ENCODE measurements at regions not wholly inside any gene's neighbourhood (a gene's known extent, or its start where the extent isn't known, plus 50 kb on each side); places are given as distances from the start of the nearest gene placed in this dataset.

DNA sequence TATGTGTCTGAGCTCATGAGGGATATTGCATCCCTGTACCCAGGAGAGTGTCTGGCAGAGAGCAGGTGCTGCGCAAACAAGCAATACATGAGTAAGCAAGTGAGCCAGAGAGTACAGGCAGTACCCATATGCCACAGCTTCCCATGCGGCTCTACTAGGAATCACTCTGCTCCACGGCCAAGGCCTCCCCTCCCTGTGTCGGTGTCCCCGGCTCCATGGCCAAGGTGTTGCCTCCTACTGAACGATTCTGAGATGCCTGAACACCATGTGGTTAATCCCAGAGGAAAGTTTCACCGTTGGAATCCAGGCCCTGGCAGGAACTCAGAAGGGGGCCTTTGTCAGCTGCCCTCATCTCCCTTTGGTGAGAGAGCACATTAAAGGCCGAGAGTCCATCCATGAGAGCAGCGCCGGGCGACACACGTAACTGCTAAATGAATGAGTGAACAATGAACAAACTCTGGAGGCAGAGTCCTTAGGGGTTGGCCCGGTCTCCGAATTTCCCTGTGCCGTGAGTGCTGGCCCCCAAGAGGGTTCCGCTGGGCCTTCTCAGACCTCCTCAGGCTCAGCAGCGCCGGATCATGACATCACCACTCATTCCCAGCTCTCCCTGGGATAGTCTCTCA, 136.0 kb upstream of the FAM20C start:
- Histone ChIP-seq H3K27me3 (ENCODE audit: control insufficient read depth, insufficient read depth, low read length) (peaks cover 4% of the 10 kb centered on the region), H3K4me1 (ENCODE audit: control insufficient read depth, insufficient read depth, low read length) (no peaks in the 10 kb centered on the region), H3K27ac (ENCODE audit: low read length) (no peak overlapping the region), H3K4me3 (ENCODE audit: low read length) (no peak overlapping the region), H3K36me3 (ENCODE audit: control insufficient read depth, insufficient read depth, low read length) (no peaks in the 10 kb centered on the region), H3K9me3 (ENCODE audit: control insufficient read depth, low read depth, low read length) (no peaks in the 10 kb centered on the region)
- no CpG with 5 or more reads among the region's 18 CpGs for WGBS (ENCODE audit: insufficient coverage, low lambda C conversion rate)
- no peak for DNase-seq

- Histone ChIP-seq H3K27ac (ENCODE audit: low read length) (no peak overlapping the region), H3K36me3 (ENCODE audit: control insufficient read depth, insufficient read depth, low read length) (no peaks in the 10 kb centered on the region), H3K27me3 (ENCODE audit: control insufficient read depth, insufficient read depth, low read length) (peaks cover 4% of the 10 kb centered on the region), H3K9me3 (ENCODE audit: control insufficient read depth, low read depth, low read length) (no peaks in the 10 kb centered on the region), H3K4me3 (ENCODE audit: low read length) (no peak overlapping the region), H3K4me1 (ENCODE audit: control insufficient read depth, insufficient read depth, low read length) (no peaks in the 10 kb centered on the region)
- no CpG with 5 or more reads among the region's 8 CpGs for WGBS (ENCODE audit: insufficient coverage, low lambda C conversion rate)
- DNase-seq: no peak
These were observed 135.3 kb upstream of the FAM20C start for GRCh38 chr7:57071-57470.

DNA sequence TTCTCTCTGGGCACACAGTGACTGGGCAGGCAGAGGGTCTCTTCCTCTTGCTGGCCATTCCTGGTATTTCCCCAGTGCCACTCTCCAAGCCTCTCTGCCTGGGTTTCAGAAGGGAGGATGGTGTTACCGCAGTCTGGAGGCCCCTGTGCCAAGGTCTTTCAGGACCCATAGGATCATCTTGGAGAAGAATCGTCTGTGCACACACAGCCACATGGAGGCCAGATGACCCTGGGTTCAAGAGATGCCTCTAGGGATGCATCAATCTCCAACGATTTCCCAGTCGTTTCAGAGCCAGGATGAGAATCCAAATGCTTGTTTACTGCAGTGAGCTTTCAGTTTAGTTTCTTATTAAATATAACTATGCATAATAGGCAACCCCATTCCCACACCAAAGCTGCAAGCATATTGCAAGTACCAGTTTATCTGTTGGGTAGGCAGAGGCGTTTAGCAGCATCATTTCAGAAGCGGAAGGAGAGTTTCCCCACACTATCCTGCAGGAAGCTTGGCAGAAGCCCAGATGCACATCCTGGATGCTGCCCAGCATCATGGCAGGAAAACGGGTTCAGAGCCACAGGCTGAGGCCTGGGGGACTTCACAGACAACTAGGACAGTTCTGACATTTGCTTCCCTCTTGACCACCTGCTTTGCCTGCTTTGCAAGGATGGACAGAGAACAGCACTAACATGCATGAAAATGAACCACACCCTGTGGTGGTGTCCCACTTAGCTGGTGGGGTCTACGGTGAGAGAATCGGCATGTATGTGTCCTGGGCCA, 134.7 kb upstream of the FAM20C start:
- 60% methylated on average over 1 of the region's 9 CpGs for WGBS (ENCODE audit: insufficient coverage, low lambda C conversion rate)
- Histone ChIP-seq H3K4me1 (ENCODE audit: control insufficient read depth, insufficient read depth, low read length) (no peaks in the 10 kb centered on the region), H3K9me3 (ENCODE audit: control insufficient read depth, low read depth, low read length) (no peaks in the 10 kb centered on the region), H3K27ac (ENCODE audit: low read length) (no peak overlapping the region), H3K4me3 (ENCODE audit: low read length) (no peak overlapping the region), H3K36me3 (ENCODE audit: control insufficient read depth, insufficient read depth, low read length) (no peaks in the 10 kb centered on the region), H3K27me3 (ENCODE audit: control insufficient read depth, insufficient read depth, low read length) (peaks cover 2% of the 10 kb centered on the region)
- DNase-seq: no peak

DNA sequence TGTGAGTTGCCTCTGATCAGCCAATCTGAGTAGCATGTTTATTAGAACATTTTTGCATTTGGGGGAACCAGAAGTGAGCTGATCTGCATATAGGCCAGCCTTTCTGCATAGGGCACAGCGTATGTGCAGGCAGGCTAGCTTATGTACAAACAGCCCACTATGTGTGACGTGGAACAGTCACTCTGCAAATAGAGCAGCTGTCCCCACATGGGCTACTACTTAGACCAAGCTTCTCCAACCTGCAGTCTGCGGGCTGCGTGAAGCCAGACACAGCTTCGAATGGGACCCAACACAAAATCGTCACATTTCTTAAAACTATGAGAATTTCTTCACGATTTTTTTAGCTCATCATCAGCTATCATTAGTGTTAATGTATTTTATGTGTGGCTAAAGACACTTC, 134.1 kb upstream of the FAM20C start:
- no peak for DNase-seq
- H3K36me3 ChIP-seq (ENCODE audit: control insufficient read depth, insufficient read depth, low read length): no peaks in the 10 kb centered on the region
- peaks cover 2% of the 10 kb centered on the region for H3K27me3 ChIP-seq (ENCODE audit: control insufficient read depth, insufficient read depth, low read length)
- no peaks in the 10 kb centered on the region for H3K4me1 ChIP-seq (ENCODE audit: control insufficient read depth, insufficient read depth, low read length)
- 83% methylated on average over 4 of the region's 7 CpGs for WGBS (ENCODE audit: insufficient coverage, low lambda C conversion rate)
- H3K4me3 ChIP-seq (ENCODE audit: low read length): no peak overlapping the region
- H3K9me3 ChIP-seq (ENCODE audit: control insufficient read depth, low read depth, low read length): no peaks in the 10 kb centered on the region
- no peak overlapping the region for H3K27ac ChIP-seq (ENCODE audit: low read length)

DNA sequence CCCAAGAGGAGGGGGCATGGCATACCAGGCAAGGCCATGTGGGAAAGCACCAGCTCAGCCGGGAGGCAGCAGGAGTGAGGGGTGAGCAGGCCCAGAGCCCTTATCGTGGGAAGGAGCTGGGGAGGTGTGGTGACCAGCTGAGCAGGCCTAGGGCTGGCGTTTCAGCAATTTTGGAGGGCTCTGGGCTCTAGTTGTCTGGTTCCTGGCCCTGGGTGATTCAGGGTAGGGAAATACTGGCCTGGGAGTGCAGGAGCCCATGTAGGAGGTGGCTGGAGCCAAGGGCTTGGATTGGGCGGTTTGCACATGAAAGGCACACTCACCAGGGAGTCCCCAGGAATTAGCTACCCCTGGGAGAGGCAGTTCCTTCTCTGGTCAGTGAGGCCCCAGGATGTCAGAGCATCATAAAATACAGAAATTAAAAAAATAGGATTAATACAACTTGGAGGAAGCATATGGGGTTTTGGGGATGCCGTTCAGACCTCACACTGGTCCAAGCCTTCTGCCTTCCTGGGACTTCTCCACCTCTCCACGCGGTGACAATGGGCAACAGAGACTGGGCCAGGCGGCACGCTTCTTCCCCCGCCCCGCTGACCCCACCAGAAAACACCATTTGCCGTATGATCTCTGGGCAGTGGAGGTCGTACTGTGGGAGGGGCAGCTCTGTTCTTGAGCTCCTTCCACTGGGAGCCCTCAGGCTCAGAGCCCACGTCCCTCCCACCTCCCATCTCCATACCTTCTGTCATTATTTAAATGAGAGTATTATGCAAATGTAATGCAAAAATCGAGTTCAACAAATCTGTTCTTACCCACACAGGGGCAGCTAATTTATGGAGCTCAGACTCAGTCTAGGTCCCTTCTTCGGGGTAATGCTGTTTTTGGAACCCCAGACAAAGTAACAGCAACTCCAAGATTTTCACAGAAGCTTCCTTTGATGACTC, 133.0 kb upstream of the FAM20C start:
- H3K9me3 ChIP-seq (ENCODE audit: control insufficient read depth, low read depth, low read length): no peaks in the 10 kb centered on the region
- no peak overlapping the region for H3K27ac ChIP-seq (ENCODE audit: low read length)
- no peak overlapping the region for H3K4me3 ChIP-seq (ENCODE audit: low read length)
- no peaks in the 10 kb centered on the region for H3K36me3 ChIP-seq (ENCODE audit: control insufficient read depth, insufficient read depth, low read length)
- no peak for DNase-seq
- peaks cover 2% of the 10 kb centered on the region for H3K27me3 ChIP-seq (ENCODE audit: control insufficient read depth, insufficient read depth, low read length)
- WGBS (ENCODE audit: insufficient coverage, low lambda C conversion rate): no CpG with 5 or more reads among the region's 16 CpGs
- peaks cover 2% of the 10 kb centered on the region for H3K4me1 ChIP-seq (ENCODE audit: control insufficient read depth, insufficient read depth, low read length)

DNA sequence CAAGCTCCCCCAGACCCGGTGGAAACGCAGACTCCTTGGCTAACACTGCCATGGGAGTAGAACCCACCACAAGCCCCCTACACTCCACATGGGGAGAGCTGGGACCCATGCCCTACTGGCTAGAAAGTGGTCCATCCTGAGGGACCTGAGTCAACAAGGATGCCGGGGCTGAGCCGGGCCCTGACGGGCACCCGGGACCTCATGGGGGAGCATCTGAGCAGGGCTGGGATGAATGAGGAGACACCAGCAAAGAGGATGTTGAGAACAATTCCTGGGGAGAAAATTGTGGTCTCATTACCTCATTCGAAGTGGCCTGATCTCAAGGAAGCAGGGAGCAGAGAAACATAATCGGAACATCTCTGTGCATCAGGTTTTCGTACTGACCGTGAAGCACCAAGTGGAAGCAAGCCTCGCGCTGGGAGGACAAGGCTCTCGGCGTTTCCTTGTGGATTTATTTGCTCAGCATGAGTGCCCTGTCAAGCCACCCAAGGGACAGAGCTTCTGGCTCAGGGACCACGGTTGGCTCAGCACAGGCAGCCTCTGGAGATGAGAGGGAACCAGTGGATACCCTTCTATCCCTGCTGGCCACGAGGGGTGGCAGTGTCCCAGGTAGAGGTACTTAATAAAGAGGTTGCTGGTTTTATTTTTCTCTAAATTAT, 132.2 kb upstream of the FAM20C start:
- Histone ChIP-seq H3K4me3 (ENCODE audit: low read length) (no peak overlapping the region), H3K4me1 (ENCODE audit: control insufficient read depth, insufficient read depth, low read length) (peaks cover 2% of the 10 kb centered on the region), H3K9me3 (ENCODE audit: control insufficient read depth, low read depth, low read length) (peaks cover 2% of the 10 kb centered on the region), H3K27ac (ENCODE audit: low read length) (no peak overlapping the region), H3K27me3 (ENCODE audit: control insufficient read depth, insufficient read depth, low read length) (no peaks in the 10 kb centered on the region), H3K36me3 (ENCODE audit: control insufficient read depth, insufficient read depth, low read length) (no peaks in the 10 kb centered on the region)
- WGBS (ENCODE audit: insufficient coverage, low lambda C conversion rate): no CpG with 5 or more reads among the region's 16 CpGs
- no peak for DNase-seq

DNA sequence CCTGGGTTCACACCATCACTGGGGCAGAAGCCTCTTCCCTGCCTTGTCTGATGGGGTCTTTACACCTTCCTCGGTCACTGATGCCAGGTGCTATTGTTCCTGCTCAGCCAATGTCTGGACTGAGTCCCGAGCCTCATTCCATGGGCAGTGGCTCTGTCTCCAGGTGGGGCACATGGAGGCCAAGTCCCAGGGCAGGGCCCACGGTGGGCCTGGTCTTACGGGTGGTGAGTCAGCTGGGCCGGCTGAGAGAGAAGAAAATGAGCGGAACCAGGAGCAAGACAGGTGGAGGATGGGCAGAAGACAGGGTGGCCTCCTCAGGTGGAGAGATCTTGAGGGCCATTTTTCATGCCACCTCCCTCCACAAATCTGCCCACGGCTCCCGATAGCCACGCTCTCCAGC, 131.7 kb upstream of the FAM20C start:
- WGBS (ENCODE audit: insufficient coverage, low lambda C conversion rate): no CpG with 5 or more reads among the region's 9 CpGs
- no peak for DNase-seq

GRCh38 chr7:61111-61510, 131.3 kb upstream of the FAM20C start:
- no peak for DNase-seq
- WGBS (ENCODE audit: insufficient coverage, low lambda C conversion rate): no CpG with 5 or more reads among the region's 9 CpGs

More for the DNA sequence above, 131.7 kb upstream of the FAM20C start:
- Histone ChIP-seq H3K9me3 (ENCODE audit: control insufficient read depth, low read depth, low read length) (peaks cover 2% of the 10 kb centered on the region), H3K36me3 (ENCODE audit: control insufficient read depth, insufficient read depth, low read length) (no peaks in the 10 kb centered on the region), H3K27ac (ENCODE audit: low read length) (no peak overlapping the region), H3K27me3 (ENCODE audit: control insufficient read depth, insufficient read depth, low read length) (no peaks in the 10 kb centered on the region), H3K4me3 (ENCODE audit: low read length) (no peak overlapping the region), H3K4me1 (ENCODE audit: control insufficient read depth, insufficient read depth, low read length) (peaks cover 2% of the 10 kb centered on the region)

DNA sequence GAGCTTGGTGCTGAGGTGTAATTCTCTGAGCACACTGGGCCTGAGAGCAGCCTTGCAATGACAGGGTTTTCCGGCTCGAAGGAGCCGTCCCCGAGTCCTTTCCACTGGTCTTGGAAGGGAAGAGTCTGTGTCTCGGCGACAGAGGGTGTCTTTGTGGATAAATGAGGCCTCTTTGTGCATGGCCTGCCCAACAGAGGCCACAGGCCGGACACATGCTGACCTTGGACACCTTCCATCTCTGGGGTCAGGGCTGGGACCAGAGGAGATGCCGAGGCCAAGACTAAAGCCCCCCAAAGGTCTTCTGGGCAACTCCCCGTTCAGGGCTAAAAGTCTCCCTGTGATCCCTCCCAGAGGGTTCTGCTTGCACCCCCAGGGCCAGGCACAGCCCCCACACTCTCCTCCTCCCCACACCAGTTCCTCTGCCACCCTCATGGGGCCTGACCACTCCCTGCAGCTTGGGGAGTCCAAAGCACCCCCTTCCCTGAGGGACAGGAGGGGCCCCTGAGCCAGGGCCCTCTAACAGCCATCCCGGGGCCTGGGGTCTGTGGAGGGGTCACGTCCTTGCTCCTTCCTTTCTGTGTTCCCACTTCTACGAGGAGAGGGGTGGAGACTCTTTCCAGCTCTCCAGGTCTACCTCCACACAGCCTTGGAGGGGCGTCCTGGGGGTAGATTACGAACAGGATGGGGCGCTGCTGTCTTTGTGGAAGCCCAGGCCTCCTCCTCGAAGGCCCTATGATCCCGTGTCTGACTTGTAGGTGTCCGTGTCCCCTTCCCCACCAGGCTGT, 130.6 kb upstream of the FAM20C start:
- no peaks in the 10 kb centered on the region for H3K36me3 ChIP-seq (ENCODE audit: control insufficient read depth, insufficient read depth, low read length)
- no peak overlapping the region for H3K27ac ChIP-seq (ENCODE audit: low read length)
- DNase-seq: no peak
- H3K4me1 ChIP-seq (ENCODE audit: control insufficient read depth, insufficient read depth, low read length): peaks cover 2% of the 10 kb centered on the region
- H3K27me3 ChIP-seq (ENCODE audit: control insufficient read depth, insufficient read depth, low read length): no peaks in the 10 kb centered on the region
- H3K4me3 ChIP-seq (ENCODE audit: low read length): no peak overlapping the region
- peaks cover 2% of the 10 kb centered on the region for H3K9me3 ChIP-seq (ENCODE audit: control insufficient read depth, low read depth, low read length)
- WGBS (ENCODE audit: insufficient coverage, low lambda C conversion rate): no CpG with 5 or more reads among the region's 18 CpGs

More at GRCh38 chr7:61111-61510, 131.3 kb upstream of the FAM20C start:
- no peaks in the 10 kb centered on the region for H3K27me3 ChIP-seq (ENCODE audit: control insufficient read depth, insufficient read depth, low read length)
- no peak overlapping the region for H3K27ac ChIP-seq (ENCODE audit: low read length)
- H3K4me3 ChIP-seq (ENCODE audit: low read length): no peak overlapping the region
- H3K4me1 ChIP-seq (ENCODE audit: control insufficient read depth, insufficient read depth, low read length): peaks cover 2% of the 10 kb centered on the region
- peaks cover 2% of the 10 kb centered on the region for H3K9me3 ChIP-seq (ENCODE audit: control insufficient read depth, low read depth, low read length)
- H3K36me3 ChIP-seq (ENCODE audit: control insufficient read depth, insufficient read depth, low read length): no peaks in the 10 kb centered on the region
